B cell (primary cell): ENCODE measurements at regions not wholly inside any gene's neighbourhood (a gene's known extent, or its start where the extent isn't known, plus 50 kb on each side); places are given as distances from the start of the nearest gene placed in this dataset.

Experiments
- EZH2 ChIP-seq: IDR thresholded peaks from 2 replicates; pipeline ENCODE4 v1.6.1; 2012; ENCODE audit warnings: borderline replicate concordance, low read depth, mild to moderate bottlenecking, moderate library complexity, low read length; ENCODE audit not compliant: insufficient read depth, poor library complexity, severe bottlenecking
- TF ChIP-seq, protein P1 (sequence below): fragments of 200-600 bp; IDR thresholded peaks from one replicate; pipeline ENCODE4 v1.8.0; 2022; ENCODE audit warnings: antibody characterized with exemption, mild to moderate bottlenecking

DNA sequence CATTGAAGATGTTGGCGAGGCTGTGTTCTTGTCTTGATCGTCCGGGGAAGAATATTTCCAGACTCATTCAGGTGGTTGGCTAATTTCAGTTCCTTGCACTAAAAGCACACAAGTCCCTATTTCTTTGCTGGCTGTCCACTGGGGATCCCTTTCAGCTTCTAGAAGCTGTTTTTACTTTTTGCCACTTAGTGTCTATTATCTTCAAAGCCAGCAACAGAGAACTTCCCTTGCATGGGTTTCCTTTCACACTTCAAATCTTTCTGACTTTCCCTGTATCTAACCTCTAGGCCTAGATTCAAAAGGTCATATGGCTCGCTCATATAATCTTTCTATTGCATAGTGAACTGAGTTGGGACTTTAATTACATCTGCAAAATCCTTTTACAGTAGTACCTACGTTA lies 215.3 kb upstream of the PCDH9 start:
- TF ChIP-seq, protein P1, sequence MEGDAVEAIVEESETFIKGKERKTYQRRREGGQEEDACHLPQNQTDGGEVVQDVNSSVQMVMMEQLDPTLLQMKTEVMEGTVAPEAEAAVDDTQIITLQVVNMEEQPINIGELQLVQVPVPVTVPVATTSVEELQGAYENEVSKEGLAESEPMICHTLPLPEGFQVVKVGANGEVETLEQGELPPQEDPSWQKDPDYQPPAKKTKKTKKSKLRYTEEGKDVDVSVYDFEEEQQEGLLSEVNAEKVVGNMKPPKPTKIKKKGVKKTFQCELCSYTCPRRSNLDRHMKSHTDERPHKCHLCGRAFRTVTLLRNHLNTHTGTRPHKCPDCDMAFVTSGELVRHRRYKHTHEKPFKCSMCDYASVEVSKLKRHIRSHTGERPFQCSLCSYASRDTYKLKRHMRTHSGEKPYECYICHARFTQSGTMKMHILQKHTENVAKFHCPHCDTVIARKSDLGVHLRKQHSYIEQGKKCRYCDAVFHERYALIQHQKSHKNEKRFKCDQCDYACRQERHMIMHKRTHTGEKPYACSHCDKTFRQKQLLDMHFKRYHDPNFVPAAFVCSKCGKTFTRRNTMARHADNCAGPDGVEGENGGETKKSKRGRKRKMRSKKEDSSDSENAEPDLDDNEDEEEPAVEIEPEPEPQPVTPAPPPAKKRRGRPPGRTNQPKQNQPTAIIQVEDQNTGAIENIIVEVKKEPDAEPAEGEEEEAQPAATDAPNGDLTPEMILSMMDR = no peak
- no peak for TF ChIP-seq EZH2
